NAMALWA (cell line): ENCODE measurements at regions not wholly inside any gene's neighbourhood (a gene's known extent, or its start where the extent isn't known, plus 50 kb on each side); places are given as distances from the start of the nearest gene placed in this dataset.

Experiments used
- DNase-seq: peaks from one replicate; pipeline ENCODE4 v3.0.0-alpha.2; 2015; ENCODE audit warnings: low spot score

DNA sequence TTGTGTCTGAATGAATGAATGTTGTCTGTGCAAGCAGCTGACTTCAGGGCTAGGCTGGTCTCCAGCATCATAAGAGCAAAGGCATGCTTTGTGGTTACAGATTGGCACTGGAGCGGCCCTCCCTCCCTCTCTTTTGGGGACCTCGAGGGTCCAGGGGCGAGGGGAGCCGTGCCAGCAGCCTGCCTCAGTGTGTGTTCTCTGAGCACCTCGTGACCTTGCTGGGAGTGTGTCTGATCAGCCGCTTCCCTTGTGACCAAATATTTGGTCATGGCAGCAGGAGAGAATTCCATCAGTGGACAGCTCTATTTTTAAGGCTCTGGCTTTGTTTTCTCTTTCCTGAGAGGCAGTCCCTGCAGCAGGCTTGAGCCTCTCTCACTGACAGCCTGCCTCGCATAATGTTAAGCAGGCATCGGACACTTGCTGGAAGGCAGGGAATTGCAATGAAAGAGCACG, 329.7 kb downstream of the UQCRFS1 start:
- DNase-seq: no peak

DNA sequence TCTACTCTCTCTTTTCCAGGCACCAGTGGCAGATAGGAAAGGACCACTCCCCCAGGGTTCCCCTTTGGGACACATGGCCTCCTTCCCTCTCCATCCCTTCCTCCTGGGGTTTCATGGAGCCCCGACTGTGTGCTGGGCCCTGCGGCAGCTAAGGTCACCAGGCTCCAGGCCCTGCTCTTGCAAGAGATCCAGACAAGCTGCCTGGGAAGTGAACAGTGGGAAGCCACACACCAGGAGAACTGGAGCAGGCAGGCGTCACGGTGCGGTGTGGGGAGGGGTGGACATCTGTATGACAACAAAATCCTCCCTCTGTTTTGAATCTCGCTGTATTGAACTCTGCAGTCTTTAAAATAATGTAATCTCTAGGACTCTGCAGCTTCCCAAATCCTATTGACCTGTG, 330.1 kb downstream of the UQCRFS1 start:
- DNase-seq: no peak

DNA sequence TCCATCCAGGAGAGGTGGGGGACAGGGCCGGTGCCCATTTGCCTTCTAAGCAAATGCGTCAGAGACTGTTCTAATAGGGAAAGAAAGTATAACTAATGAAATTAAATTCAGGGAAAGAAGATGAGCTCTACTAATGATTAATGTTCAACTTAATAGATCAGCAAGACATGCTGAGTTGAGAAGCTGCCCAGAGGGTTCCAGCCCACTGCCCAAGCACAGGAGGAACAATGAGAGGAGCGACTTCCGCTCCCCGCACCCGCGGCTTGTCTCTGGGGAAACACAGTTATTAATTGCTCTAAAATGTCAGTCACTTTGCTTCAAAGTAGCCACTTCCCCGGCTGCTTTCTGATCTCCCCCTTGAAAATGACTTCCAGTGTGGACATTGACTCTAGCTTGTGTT, 331.3 kb downstream of the UQCRFS1 start:
- peak; percentile 5 for DNase-seq

DNA sequence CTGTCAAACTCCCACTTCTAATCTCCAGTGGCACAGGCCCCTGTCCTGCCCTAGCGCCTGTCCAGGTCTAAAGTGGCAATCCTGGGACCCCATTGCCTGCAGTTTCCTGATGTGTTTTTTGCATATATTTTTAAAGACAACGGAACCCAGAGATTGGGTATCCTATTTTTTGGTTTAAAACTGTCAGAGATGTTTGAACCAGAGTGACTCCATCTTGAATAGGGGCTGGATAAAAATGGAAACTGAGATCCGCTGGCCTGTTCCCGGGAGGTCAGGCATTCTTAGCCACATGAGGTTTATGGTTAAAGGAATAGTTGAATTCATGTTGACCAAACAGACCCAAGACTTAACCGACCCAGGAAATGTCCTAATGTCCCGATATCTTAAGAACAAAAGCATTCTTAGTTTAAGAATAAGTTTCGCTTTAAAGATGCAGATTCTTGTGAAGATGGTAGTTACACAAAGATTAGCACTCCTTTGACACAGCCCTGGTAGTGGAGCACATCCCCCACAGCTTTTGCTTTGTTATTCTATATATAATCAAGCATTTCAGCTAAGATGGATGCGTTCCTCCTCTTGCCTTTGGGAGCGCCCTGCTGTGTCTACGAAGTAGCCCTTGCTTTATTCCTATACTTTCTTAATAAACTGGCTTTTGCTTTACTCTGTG, 332.1 kb downstream of the UQCRFS1 start:
- DNase-seq: no peak

DNA sequence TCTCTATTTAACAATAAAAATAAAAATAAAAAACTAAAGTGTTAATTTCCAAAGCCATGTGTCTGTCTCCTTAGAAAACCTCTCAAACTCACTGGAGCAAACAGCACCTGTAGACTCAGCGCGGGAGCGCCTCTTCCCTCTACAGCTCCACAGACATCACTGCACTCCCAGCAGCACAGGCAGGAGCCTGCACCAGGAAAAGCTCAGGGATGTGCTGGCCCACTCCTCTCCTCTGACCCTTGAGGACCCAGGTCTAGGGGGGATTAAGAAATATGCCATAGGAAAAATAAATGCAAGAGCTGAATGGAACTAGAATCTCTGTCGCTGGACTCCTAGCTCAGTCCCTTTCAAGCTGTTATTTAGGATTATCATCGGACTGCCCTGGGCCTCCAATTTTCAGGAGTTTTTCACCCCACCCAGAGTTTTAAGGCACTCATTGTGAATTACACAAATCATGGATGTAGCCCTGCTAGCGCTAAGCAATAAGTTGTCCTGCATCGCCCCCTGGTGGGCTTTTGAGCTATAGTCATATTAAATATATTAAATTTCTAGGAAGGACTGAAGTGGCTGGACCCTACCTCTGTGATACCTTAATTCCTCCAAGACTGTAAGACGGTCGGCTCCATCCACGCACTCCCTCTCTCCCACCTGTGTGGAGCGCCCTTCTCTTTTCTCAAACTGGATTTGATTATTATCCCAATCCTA, 333.9 kb downstream of the UQCRFS1 start:
- DNase-seq: peak; percentile 83

DNA sequence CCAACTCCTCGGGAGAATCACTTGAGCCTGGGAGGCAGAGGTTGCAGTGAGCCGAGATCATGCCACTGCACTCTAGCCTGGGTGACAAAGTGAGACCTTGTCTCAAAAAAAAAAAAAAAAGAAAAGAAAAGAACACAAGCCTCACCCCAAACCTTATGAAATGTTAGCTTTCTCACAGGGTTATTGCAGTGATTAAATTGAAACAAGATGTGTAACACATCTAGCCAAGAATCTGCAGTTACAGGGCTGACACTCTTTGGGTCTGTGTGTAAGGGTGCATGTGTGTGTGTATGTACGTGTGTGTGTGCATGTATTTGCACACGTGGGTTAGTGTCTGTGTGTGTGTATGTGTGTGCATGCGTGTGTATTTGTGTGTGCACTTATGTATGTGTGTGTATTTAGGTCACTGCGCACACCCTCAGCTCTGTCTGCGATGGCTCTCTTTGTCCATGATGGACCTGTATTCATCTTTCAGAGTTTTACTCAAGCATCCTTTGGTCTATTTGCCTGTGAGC, 336.3 kb downstream of the UQCRFS1 start:
- DNase-seq: no peak

DNA sequence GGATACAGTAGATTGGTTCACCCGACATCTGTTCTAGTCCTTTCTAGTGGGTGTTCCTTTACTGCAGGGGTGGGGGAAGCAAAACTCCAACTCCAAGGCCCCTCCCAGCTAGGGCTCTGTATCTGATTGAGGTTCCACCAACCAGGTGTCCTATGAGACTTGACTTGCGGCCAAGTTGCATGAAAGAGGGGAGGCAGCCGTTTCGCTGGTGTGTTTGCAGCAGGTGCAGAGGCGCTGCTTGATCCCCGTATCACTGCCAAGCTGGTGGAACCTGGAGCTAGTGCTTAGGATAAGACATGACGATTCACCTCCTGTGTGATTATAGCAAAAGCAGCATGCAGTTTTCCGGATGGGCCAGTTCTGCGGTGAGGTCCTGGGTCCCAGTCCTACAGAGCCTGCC, 338.2 kb downstream of the UQCRFS1 start:
- DNase-seq: no peak

DNA sequence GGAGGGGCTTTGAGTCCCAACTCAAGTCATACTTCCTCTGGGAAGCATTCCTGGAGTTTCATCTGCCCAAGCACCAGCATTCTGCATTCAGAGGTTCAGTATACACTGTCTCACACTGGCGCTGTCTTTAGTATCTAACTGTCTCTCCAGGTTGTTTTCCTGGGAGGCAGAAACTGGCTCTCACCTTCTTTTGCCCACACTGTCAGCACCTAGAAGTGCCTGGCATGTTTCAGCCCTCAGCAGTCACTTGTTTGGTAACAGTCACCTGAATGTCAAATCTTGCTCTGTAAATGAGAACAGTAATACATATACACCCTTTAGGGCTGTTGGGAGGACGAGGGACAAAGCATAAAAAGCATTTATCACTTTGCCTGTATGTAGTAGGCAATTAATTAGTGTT, 339.6 kb downstream of the UQCRFS1 start:
- DNase-seq: no peak

DNA sequence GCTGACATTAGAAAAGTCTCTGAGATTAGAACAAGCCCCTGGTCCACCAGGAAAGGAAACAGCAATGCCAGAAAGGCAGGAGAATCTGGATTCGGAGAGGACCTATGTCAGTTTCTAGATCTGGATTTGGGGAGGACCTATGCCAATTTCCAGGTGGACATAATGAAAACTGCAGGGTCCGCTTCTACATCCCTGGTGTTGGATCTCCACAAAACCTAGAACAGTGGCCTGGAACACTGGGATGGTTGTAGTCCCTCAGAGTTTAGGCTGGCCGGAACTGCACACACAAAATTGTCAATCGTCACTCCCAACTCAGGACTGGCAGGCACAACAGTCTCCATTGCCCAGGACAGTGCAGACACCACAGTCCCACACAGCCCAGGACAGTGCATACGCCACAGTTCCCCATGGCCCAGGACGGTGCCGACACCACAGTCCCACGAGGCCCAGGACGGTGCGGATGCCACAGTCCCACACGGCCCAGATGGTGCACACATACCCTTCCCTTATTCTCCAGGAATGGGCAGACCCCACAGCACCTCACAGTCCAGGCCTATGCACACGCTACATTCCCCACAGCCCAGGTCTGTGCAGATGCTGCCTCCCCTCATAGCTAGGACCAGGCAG, 341.7 kb downstream of the UQCRFS1 start:
- DNase-seq: no peak

DNA sequence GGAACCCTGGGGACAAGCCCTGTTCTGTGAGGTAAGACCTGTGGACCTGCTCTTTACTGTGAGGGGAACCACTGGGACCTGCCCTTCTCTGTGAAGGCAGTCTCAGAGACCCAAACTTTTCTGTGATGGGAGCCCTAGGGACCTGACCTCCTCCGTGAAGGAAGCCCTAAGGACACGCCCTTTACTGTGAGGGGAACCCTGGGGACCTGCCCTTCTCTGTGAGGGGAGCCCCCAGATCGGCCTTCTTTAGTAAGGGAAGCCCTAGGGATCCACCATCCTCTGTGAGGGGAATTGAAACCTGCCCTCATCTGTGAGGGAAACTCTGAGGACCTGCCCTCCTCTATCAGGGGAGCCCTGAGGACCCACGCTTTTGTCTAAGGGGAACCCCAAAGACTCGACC, 343.5 kb downstream of the UQCRFS1 start:
- DNase-seq: no peak

DNA sequence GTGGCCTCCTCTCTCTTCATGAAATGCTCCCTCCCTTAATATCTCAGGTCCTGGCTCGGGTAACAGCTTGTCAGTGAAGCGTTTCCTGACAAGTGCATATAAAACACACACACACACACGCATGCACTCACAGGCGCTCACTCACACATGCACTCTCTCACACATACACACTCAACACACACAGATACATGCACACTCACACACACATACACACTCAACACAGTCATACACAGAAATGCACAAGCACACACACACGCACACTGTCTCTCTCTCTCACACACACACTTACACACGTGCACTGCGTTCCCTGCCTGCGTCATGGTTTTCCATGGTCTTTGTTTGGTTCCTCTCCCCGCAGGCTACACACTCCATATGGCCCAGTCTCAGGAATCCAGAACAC, 344.1 kb downstream of the UQCRFS1 start:
- DNase-seq: no peak

DNA sequence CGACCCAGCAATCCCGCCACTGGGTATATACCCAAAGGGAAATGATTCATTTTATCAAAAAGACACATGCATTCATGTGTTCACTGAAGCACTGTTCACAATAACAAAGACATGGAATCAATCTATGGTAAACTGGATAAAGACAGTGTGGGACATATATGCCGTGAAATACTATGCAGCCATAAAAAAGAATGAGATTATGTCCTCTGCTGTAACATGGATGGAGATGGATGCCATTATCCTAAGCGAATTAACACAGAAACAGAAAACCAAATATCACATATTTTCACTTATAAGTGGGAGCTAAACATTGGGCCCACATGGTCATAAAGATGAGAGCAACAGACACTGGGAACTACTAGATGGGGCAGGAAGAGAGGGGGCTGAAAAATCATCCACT, 345.0 kb downstream of the UQCRFS1 start:
- DNase-seq: no peak

DNA sequence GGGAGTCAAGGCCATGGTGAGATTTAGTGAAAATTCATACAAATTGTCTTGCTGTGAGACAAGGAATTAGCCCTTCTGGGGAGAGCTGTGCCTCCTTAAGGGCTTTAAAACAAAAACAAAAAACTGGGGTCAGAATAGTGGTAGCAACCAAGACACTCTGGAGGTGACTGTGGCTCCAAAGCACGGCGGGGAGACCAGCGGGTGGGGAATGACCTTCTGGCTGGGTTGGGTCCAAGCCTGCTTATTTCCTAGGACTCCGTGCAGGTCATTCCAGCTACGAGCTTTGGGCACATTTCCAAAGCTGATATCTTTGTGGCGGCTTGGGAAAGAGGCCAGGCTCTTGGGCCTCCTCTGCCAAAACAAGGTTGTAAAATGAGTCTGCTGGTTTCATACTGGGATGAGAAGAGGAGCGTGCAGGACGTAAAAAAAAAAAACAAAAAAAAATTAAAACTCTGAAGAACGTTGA, 348.3 kb downstream of the UQCRFS1 start:
- no peak for DNase-seq

DNA sequence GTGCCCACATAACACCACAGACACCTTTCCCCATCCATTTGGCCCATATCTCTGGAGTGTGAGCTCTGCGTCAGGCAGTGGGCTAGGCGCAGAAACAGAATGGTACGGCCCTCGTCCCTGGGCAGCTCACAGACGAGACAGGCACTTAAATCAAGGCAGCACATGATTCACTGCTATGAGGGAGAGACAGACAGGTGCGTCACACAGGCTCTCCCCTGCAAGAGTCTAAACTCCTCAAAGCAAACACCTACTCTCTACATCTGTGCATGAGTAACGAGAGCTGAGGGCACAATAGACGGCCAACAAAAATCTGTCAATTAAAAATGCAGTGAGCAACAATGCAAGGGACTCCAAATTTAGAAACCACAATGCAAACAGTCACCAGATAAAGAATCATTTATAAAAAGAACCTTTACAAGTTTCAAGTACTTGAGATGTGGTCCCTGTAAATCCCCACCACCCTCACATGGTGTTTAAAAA, 348.9 kb downstream of the UQCRFS1 start:
- no peak for DNase-seq

DNA sequence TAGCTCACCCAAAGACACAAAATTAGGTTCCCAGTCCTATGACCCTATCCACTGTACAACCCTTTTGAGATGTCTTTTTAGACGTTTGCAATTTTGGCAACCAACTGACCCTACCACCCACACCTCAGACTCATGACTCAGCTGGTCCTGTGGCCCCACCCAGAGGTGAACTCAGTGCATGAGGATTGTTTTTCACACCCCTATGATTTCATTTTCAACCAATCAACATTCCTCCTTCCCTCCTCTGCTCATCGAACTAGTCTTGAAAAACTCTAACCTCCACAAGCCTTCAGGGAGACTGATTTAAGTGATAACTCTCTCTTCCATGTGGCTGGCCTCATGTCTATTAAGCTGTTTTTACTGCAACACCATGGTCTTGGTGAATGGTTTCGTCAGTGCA, 350.7 kb downstream of the UQCRFS1 start:
- DNase-seq: no peak

DNA sequence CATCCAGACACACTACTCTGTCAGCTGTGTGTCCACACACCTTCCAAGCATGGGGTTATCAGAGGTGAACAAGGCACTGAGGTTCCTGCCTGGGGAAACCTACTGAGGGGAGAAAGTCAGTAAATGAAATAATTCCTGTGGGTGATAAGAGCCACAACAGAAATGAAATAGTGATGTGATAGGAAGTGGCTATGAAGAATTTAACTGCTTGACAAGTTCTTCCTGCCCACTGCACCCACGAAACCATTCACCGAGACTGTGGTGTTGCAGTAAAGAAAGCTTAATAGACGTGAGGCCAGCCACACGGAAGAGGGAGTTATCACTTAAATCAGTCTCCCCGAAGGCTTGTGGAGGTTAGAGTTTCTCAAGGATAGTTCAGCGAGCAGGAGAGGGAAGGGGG, 353.1 kb downstream of the UQCRFS1 start:
- no peak for DNase-seq

DNA sequence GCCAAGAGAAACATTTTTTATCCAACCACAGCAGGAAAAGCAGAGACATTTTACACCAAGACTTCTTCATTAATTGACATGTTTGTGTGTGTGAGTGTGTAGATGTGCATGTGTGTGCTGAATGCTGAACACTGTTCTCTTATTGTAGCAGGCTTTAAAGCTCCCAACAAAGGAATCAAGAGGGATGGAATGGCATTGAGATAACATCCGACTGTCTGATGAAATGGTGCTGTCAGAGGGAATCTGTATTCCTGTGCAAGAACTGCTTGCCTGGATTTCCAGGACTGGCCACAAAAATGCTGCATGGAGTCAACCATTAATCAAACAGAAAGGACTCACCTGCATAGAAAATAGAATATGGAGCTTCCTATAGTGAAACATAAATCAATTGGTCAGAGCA, 354.0 kb downstream of the UQCRFS1 start:
- DNase-seq: no peak

DNA sequence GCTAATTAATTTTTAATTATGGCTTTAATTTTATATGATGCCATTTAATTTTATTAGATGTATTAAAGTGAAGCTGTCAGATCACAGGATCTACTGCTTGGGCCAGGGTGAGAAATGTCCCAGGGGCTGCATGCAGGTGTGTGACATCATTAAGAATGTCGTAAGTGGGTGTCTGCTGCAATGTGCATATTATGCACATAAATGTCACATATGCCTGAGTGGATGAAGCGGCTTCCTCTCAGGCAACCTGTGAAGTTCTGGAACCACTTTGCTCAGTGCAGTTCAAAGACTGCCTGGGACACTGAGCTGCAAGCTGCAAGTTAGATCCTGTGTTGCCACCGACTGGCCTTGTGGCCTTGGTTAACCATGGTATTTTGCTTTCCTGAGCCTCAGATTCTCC, 355.0 kb downstream of the UQCRFS1 start:
- no peak for DNase-seq

DNA sequence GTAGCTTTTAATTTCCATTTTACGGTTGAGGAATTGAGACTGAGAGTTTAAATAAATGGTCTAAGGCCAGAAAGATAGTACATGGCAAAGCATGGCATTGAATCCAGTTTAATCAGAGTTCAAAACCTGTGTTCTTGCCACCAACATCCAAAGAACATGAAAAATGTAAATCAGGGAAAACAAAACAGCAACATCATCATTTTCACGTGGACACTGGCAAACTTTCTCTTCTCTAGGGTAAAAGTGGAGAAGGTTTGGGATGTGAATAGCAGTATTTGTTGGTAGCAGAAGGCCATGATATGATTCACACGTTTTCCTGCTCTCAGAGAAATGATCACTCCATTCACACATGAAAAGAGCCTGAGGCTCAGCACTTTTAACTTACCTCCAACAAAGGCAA, 357.7 kb downstream of the UQCRFS1 start:
- DNase-seq: no peak

DNA sequence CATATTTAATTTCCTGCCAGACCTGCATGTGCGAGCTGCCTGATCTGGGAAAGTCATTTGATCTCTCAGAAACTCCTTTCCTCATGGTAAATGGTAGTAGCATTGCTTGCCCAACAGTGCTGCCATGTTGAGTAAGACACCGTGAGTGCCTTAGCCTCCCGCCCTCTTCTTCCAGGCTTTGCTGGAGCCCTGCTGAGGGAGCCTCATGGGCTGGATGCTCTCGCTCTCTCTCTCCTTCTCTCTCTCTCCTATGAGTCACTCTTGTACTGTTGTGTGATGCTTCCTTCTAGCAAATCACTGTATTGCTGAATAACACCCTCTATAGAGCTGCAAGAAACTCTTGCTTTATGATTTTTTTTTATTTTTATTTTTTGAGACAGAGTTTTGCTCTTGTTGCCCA, 365.5 kb downstream of the UQCRFS1 start:
- no peak for DNase-seq

DNA sequence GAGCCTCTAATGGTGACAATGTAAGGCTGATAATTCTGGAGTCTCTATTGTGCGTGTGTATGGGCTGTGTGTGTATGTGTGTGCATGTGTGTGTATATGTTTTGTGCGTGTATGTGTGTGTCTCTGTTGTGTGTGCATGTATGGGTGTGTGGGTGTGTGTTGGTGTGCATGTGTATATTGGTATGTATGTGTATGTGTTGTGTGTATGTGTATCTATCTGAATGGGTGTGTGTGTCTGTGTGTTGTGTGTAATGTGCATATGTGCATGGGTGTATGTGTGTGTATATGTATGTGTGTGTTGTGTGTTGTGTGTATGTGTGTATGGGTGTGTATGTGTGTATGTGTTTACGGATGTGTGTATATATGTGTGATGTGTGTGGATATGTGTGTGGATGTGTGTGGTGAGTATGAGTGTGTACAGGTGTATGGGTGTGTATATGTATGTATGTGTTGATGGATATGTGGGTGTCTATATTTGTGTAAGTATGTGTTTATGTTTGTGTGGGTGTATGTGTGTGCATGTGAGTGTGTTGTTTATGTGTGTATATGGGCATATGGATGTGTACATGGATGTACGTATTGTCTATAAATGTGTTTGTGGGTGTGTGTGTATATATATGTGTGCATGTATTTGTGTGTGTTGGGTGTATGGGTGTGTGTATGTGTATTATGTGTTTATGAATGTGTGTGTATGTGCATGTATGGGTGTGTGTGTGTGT, 366.7 kb downstream of the UQCRFS1 start:
- DNase-seq: no peak

DNA sequence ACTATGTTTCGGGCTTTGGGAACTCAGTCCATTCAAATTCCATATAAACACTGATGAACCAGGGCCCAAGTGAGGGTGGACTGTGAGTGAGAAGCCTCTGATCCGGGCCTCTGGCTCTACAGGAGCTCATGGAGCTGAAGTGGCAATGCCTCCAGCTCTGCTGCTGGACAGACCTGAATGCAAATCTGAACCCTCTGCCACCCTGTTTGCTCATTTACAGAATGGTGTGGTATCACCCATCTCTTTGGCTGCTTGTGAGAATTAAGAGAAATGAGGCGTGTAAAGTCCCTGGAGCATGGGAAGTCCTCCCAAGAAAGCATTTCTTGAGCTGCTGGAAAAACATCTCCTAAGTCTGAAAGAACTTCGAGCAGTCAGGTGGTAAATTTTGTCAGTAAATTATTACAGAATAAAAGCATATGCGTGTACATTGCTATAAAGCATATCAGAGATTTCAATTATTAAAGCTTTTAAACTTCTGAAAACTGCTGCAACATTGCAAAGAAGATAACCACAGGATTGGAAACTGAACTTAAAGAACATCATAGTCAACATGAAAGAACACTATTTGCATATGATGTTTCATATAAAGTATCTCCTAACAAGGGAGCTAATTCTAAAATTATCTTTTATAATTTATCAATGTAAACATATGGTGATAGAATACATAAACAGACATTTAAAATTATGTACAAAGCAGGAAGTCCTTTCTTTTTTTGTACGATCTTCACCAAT, 369.0 kb downstream of the UQCRFS1 start:
- no peak for DNase-seq
